Lower lobe of right lung (tissue), 2 donors: ENCODE measurements at regions not wholly inside any gene's neighbourhood (a gene's known extent, or its start where the extent isn't known, plus 50 kb on each side); places are given as distances from the start of the nearest gene placed in this dataset.

Source experiments
- ATAC-seq, 2 donors: fragments of 200-7000 bp; cut with Tn5 transposase; one replicate each; pipeline ENCODE4 v1.9.1; 2020 to 2022; ENCODE audit warnings: mild to moderate bottlenecking in 2 of 2, moderate library complexity in 2 of 2
- DNase-seq: peaks from one replicate; pipeline ENCODE4 v3.0.0-alpha.2; 2020
- H3K27ac ChIP-seq: fragments of 200-600 bp; one replicate; pipeline ENCODE4 v1.8.0; 2022
- H3K27me3 ChIP-seq: fragments of 200-600 bp; one replicate; pipeline ENCODE4 v1.8.0; 2022; ENCODE audit warnings: low read depth
- H3K36me3 ChIP-seq: fragments of 200-600 bp; one replicate; pipeline ENCODE4 v1.8.0; 2022; ENCODE audit warnings: mild to moderate bottlenecking
- H3K4me1 ChIP-seq: fragments of 200-600 bp; one replicate; pipeline ENCODE4 v1.8.0; 2022
- H3K4me3 ChIP-seq: fragments of 200-600 bp; one replicate; pipeline ENCODE4 v1.8.0; 2022; ENCODE audit warnings: mild to moderate bottlenecking
- H3K9me3 ChIP-seq: fragments of 200-600 bp; one replicate; pipeline ENCODE4 v1.8.0; 2022
- intact Hi-C: fragments of 100-400 bp; cut with DNase I; formaldehyde crosslinking; loops from one replicate; pipeline ENCODE4 v1.11.0; 2022
- TF ChIP-seq, protein P1 (sequence below): fragments of 200-600 bp; IDR thresholded peaks from one replicate; pipeline ENCODE4 v1.8.0; 2022; ENCODE audit warnings: antibody characterized with exemption, mild to moderate bottlenecking
- donor health status: DM: no; HTN: yes; CAD: no; lungs with severe emphysema.

DNA sequence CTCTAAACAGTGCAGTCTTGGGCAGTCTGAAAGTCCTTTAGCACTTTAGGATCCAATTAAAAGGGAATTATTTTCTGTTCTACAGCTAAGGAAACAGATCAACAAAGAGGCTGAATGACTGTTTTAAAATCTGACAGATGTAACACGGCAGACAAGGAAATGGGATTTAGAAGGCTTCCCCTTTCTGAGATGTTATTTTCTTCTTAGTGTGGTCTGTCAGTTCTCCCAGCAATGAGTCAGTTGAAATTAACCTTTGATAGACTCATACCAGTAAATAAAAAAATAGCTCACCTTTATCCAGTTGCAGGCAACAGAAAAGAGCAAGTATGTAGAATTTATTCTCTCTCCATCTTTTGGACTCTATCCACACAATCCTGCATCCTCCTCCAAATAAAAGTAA is 98.1 kb downstream of the NEDD1 start:
- TF ChIP-seq, protein P1, sequence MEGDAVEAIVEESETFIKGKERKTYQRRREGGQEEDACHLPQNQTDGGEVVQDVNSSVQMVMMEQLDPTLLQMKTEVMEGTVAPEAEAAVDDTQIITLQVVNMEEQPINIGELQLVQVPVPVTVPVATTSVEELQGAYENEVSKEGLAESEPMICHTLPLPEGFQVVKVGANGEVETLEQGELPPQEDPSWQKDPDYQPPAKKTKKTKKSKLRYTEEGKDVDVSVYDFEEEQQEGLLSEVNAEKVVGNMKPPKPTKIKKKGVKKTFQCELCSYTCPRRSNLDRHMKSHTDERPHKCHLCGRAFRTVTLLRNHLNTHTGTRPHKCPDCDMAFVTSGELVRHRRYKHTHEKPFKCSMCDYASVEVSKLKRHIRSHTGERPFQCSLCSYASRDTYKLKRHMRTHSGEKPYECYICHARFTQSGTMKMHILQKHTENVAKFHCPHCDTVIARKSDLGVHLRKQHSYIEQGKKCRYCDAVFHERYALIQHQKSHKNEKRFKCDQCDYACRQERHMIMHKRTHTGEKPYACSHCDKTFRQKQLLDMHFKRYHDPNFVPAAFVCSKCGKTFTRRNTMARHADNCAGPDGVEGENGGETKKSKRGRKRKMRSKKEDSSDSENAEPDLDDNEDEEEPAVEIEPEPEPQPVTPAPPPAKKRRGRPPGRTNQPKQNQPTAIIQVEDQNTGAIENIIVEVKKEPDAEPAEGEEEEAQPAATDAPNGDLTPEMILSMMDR = no peak
- H3K27ac ChIP-seq = no peak overlapping the region
- no peaks in the 10 kb centered on the region for H3K9me3 ChIP-seq
- intact Hi-C loops = no loop called here
- H3K27me3 ChIP-seq = no peaks in the 10 kb centered on the region
- H3K4me3 ChIP-seq = no peak overlapping the region
- ATAC-seq = no peak
- H3K36me3 ChIP-seq = no peaks in the 10 kb centered on the region
- no peak for DNase-seq
- H3K4me1 ChIP-seq = no peaks in the 10 kb centered on the region

DNA sequence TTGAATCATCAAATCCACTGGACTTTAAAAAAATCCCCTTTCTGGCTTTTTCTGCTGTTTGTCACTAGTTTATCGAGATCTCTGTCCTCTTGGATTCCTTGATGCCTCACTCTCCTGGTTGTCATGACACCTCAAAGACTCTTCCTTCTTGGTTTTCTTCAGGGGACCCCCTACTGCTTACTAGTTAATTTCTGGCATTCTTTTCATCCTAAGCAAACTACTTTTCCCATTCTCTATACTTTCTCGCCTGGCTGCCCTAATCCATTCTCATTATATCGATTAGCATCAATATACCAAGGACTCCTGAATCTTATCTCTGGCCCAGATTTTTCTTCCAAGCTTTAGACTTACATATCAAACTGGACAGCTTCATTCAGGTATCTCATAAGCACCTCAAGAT is 98.6 kb downstream of the NEDD1 start:
- TF ChIP-seq, protein P1 = no peak
- intact Hi-C loops = no loop called here
- no peaks in the 10 kb centered on the region for H3K9me3 ChIP-seq
- H3K27ac ChIP-seq = no peak overlapping the region
- no peaks in the 10 kb centered on the region for H3K27me3 ChIP-seq
- no peak for ATAC-seq
- H3K4me3 ChIP-seq = no peak overlapping the region
- H3K36me3 ChIP-seq = no peaks in the 10 kb centered on the region
- no peaks in the 10 kb centered on the region for H3K4me1 ChIP-seq
- DNase-seq = no peak

DNA sequence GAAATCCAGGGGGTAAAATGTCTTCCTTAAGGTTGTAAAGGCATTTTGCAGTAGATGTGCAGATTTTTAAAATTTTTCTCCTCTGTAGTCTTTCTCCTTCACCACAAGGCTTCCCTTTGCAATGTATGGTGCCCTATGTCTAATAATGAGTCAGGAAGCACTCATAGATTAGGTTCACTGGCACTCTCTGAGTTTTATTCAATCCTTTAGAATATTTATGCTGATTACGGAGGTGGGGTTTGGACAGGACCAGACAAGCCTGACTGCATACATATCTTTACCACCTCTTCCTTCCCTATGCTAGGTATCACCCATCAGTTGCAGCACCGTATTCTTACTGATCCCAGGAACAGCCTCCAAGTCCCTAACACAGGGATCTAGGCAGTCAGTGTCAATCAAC is 99.5 kb downstream of the NEDD1 start:
- no peak for DNase-seq
- Histone ChIP-seq H3K4me3 (no peak overlapping the region), H3K9me3 (no peaks in the 10 kb centered on the region), H3K36me3 (no peaks in the 10 kb centered on the region), H3K4me1 (no peaks in the 10 kb centered on the region), H3K27me3 (no peaks in the 10 kb centered on the region), H3K27ac (no peak overlapping the region)
- TF ChIP-seq, protein P1 = no peak
- ATAC-seq = no peak
- intact Hi-C loops = no loop called here

DNA sequence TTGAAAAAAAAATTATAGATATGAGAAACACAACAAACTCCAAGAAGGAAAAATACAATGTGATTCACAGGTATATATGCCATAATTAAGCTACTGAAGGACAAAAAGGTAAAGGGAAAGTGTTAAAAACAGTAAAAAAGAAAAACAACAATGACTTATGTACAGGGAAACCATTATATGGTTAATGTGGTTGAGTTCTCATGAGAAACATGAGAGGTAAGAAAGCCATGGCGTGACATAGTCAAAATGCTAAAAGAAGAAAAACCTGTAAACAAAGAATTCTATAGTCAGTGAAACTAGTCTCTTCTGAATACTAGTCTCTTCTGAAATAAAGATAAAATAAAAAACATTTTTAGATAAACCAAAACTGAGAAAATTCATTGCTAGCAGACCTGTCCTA is 109.1 kb downstream of the NEDD1 start:
- TF ChIP-seq, protein P1 = no peak
- ATAC-seq (no peak), DNase-seq (no peak)
- no peak overlapping the region for H3K27ac ChIP-seq
- H3K27me3 ChIP-seq = no peaks in the 10 kb centered on the region
- H3K4me1 ChIP-seq = no peaks in the 10 kb centered on the region
- no peaks in the 10 kb centered on the region for H3K36me3 ChIP-seq
- intact Hi-C loops = no loop called here
- H3K4me3 ChIP-seq = no peak overlapping the region
- no peaks in the 10 kb centered on the region for H3K9me3 ChIP-seq

DNA sequence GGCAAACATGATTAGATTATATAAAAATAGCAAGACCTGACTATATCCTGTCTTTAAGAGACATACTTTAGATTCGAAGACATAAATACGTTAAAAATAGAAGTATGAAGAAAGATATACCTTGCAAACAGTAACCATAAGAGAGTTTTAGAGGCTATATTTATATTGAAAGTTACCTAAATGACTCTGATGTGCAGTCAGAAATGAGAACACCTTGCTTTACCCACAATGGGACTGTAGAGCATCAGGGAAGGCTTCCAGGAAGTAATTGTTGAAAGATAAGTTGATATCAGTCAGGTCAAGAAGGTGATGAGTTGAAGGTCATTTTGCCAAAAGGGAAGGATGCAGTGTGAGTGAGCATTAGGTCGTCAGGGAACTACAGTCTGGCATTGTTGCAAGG is 110.2 kb downstream of the NEDD1 start:
- intact Hi-C loops = no loop called here
- no peaks in the 10 kb centered on the region for H3K4me1 ChIP-seq
- ATAC-seq (no peak), DNase-seq (no peak)
- H3K27ac ChIP-seq = no peak overlapping the region
- TF ChIP-seq, protein P1 = no peak
- no peaks in the 10 kb centered on the region for H3K36me3 ChIP-seq
- H3K27me3 ChIP-seq = no peaks in the 10 kb centered on the region
- H3K4me3 ChIP-seq = no peak overlapping the region
- no peaks in the 10 kb centered on the region for H3K9me3 ChIP-seq
